NCI-H2171 treated with DMSO at 0.1 percent for 48 hours (cell line): ENCODE measurements at regions not wholly inside any gene's neighbourhood (a gene's known extent, or its start where the extent isn't known, plus 50 kb on each side); places are given as distances from the start of the nearest gene placed in this dataset.
"Not testable (repeated sequence)": the region's sequence is repeated elsewhere in the genome, so short reads cannot be mapped to it uniquely, and the experiment has no call there.

Experiments
- DNase-seq: peaks from one replicate; lab custom pipeline; 2025; lab: John Stamatoyannopoulos, UW

DNA sequence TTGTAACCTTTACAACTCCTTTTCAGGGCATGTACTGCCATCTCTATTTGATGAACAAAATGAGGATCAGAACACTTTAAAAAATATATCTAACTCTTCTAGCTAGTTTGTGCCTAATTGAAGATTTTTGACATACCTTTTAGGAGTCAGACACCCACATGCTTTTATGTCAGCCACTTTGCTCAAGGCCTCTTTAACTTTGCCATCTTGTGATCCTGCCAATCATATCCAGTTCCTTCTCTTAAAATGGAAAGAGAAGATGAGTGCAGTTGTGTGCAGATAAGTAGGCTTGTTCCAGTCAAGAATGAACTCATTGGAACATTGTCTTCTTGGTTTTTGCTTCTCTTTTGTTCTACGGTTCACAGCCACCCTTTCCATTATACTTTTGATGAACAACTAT, 425.6 kb upstream of the TNC start:
- no peak for DNase-seq

GRCh38 chr9:115548609-115549260, 430.8 kb upstream of the TNC start:
- DNase-seq: peak; percentile 25

DNA sequence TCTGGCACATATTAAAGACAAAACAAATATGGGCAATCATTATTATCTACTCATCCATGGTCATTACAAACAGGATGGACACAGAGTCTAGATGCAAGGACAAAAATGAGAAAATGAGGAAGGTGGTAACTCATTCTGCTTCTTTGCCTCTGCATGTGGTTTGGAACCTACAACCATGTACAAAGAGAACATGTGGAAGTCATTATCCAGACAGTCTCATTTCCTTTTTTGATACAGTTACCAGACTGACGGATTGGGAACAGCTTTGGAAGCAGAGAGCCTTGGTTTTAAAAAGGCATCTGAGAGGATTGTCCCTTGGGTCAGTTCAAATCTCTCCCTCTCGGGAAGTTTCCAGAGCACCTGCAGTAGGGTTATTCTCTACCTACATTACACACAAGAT, 433.4 kb upstream of the TNC start:
- DNase-seq: no peak

- DNase-seq: no peak
Observed at GRCh38 chr9:115553060-115553773, 435.3 kb upstream of the TNC start.

GRCh38 chr9:115556432-115556831, 438.5 kb upstream of the TNC start:
- no peak for DNase-seq

DNA sequence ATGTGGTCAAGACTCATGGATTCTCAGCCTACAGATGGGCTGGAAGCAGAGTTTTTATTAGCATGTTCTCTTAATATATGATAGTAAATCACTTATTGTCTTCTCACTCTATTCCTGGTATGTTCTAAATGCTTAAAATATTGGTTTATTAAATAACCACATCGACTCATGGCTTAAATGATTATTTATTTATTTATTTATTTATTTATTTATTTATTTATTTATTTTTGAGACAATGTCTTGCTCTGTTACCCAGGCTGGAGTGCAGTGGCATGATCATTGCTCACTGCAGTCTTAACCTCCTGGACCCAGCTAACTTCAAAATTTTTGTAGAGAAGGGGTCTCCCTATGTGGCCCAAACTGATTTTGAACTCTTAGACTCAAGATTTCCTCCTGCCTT, 457.2 kb upstream of the TNC start:
- no peak for DNase-seq

DNA sequence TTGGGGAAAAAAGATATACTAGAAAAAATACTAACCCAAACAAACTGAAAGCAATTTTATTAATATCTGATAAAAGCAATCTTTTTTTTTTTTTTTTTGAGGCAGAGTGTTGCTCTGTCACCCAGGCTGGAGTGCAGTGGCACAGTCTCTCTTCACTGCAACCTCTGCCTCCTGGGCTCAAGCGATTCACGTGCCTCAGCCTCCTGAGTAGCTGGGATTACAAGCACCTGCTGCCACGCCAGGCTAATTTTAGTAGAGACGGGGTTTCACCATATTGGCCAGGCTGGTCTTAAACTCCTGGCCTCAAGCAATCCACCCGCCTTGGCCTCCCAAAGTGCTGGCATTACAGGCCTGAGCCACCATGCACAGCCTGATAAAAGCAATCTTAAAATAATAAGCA, 467.5 kb upstream of the TNC start:
- DNase-seq: not testable (repeated sequence)

DNA sequence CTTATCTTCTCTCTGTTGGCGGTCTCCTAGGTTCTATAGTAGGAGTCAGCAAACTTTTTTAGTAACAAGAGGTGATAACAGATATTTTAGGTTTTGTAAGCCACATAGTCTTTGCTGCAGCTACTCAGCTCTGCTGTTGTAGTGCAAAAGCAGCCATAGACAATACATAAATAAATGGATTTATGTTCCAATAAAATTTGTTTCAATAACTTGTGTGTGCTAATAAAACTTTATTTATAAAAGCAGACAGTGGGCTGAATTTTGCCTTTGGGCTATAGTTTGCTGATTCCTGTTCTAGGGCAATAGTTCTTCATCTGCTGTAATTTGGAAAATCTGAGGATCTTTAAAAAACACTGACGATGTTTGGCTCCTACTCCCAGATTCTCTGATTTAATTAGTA, 469.4 kb upstream of the TNC start:
- DNase-seq: no peak

DNA sequence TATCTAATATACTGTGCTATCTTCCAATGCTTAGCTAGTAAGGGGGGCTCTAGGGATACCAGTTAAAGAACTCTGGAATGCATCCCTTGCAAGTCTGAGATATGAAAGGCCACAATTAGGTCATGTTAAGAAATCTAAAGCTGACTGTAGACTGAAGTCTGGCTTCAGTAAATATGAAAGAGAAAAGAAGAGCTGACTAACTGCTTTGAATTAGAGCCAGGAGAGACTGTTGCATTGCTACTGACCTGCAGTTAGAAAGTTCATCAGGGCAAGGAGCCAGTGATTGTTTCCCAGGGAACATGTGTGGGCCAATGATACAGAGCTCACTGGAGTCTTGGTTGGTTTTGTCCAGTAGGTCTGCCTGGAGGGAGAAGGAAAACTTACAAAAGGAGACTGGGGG, 472.1 kb upstream of the TNC start:
- DNase-seq: no peak

DNA sequence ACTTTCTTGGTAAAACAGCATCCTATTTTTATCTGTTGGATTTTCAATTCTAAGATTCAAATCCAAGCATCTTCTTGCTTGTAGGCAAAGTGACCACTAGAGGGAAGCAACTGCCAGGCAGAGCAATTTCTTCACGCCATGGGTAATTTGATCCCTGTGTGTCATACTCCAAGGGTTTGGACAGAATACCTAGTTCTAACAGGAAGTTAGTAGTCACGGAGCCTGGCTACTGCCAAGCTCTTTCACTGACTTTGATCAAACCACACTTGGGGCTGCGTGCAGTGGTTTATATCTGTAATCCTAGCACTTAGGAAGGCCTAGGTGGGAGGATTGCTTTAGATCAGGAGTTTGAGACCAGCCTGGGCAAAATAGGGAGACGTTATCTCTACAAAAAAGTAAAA, 473.6 kb upstream of the TNC start:
- DNase-seq: peak; percentile 76

DNA sequence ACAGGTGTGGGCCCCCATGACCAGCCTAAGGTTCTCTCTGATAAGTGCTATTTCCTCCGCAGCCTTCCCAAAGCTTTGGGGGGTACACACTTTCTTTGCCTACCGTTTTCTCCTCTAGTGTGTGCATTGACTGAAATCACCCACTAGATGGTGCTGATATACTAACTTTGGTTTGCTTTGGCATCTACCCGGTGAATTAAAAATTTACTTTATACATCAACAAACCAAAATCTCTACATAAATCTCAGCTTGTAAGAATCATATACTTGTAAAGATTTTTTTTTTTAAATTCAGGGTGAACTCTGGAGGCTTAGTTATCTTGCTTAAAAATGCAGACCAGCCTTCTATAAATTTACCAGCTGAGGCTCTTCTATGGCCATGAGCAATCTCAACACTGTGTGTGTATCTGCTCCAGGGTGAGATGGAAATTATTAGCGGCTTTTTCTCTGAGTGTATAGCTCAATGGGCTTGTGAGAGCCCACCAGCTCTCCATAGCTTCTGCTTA, 475.7 kb upstream of the TNC start:
- DNase-seq: peak; percentile 60

DNA sequence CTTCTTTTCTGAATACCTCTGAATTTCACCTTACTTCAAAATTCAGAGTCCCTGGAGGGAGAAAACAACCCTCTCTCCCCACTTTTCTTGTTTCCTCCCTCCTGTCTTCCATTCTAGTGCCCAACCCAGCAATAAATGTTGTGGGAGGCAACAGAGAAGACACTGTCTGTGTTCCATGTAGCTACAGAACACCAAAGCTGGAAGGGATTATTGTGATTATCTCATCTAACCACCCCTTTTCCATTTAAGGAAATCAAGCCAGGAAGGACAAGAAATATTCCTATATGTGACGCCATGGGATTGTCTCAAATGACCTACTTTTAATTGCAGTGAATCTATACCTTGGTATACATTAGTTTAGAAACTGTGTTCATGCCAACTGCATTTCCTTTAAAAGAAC, 476.6 kb upstream of the TNC start:
- no peak for DNase-seq

DNA sequence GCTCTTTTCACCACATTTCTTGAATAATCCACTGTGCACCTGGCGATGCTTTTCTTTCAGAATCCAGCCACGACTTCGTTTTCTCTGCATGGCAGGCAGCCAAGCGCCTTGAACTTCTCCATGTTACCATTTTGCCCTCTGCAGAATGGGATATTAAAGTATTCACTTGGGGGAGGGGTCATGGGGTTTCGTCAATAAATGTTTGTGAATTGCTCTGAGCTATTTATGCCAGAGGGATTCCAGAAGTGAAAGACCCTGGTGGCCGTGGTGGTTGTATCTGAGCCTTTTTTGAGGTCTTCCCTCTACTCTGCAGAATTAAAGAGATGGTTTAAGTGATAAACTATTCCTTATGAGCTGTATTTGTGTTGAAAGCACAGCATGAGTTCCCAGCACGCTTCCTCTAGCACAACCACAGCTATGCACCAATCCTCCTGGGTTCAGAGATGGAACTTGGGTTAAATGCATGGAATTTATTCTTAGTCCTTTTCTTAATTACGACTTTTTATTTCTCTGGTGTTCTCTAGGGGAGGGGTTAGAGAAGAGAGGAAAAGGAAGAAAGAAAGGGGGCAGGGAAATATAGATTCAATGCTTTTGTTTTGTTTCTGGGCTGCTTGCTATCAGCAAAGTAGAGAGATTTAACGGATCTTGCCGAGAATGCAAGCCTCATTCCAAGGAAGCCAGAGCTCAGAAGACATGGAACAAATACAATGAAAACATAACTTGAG, 478.2 kb upstream of the TNC start:
- no peak for DNase-seq

DNA sequence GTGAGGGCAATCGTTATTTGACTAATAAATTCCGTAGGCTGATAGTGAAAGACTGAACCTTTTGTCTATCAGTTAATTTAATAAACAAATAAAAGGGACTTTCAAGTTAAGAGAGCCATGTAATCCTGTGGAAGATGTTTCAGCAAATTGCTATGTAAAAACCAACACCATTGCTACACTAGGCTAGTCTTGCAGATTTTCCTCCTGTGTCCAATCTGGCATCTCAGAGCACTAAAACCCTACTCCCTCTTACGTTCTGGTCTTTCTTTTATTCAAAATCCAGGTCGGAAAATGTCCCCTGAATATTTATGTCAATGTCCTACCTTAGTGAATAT, 478.8 kb upstream of the TNC start:
- no peak for DNase-seq

DNA sequence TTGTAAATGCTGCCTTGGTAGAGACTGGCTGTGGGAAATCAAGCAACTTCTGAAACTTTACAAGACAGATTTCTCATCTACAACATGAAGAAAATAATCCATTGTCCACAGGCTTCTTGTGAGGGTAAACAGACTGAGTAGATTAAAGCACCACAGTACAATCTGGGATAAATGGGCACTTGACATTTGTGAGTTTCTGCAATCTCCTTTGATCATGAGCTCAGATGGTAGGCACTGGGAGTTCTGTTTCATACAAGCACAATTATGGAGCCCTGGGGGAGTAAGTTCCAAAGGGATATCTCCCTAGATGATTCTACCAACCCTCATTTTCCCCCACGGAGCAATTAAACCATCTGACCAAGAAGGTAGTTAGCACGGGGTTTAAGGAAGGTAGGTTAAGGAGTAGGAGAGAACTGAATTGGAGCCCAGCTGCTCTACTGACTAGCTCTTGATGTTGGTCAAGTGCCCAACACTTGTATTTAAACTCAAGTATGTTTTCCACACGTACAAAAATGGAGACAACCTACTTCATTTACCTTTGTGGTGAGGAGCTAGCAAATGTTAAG, 479.5 kb upstream of the TNC start:
- DNase-seq: no peak

GRCh38 chr9:115598751-115599150, 480.8 kb upstream of the TNC start:
- no peak for DNase-seq

- DNase-seq: no peak
Observed at GRCh38 chr9:115599898-115600297, 481.9 kb upstream of the TNC start.

- DNase-seq: no peak
Observed at GRCh38 chr9:115601434-115601833, 483.5 kb upstream of the TNC start.

GRCh38 chr9:115604831-115605483, 487.0 kb upstream of the TNC start:
- DNase-seq: no peak

DNA sequence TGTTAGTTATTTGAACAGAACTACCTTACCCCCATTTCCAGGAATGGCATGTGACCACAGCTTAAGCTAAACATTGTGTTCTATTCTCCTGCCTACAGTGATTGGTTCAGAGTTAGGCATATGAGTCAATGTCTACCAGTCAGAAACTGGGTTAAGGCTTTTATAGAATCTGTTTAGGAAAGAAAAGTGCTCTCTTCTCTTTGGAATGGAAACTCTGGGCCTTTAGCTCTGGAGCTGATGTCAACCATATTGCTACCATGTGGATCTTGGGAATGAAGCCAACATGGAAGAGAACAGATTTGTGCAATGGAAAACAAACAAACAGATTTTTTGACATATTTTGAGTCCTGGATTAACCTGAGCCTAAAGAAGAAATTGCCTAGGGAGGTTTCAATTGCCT, 488.9 kb upstream of the TNC start:
- DNase-seq: no peak

DNA sequence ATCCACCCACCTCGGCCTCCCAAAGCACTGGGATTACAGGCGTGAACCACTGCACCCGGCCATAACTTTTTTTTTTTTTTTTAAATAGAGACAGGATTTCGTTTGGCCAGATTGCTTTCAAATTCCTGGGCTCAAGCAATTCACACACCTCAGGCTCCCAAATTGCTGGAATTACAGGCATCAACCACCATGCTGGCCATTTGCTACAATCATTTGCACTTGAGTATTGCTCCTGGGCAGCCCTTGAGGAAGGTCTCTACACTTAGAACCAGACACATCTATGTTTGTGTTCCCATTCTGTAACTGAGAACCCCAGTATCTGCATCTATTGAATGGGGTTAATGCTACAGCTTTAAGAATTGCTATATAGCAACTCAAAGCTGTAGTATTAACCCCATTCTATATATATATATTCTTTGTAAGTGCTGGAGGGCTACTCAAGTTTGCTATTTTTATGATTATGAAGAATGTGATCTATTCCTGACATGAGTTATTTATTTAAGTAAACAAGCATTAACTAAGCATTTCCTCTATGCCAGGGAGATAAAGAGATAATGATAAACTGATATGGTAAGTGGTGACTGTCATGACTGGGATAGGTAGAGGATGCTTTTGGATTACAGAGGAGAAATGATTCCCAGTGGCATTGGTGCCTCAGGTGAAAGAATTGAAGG, 496.5 kb upstream of the TNC start:
- no peak for DNase-seq

DNA sequence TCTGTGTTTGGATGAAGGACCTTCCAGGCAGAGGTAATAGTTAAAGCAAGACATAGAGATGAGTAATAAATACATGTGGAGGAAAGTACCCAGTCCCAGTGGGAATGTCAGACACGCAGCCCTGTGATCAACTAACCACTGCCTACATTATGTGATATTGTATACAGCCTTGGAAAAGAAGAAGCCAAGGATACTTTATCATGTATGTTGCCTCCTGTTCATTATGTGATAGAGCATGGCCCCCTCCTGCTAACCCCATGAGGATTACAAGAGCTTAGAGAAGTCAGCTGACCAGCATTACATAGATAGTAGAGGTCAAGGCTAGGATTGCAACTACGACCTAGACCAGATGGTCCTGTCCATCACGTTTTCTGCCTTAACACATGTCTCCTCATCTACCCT, 497.0 kb upstream of the TNC start:
- DNase-seq: no peak
